ENCODE measurements at regions not wholly inside any gene's neighbourhood (a gene's known extent, or its start where the extent isn't known, plus 50 kb on each side); places are given as distances from the start of the nearest gene placed in this dataset.

- Histone ChIP-seq H2BK120ac (replicated peaks; ENCODE audit: low read depth, low read length) (no peak overlapping the region), H4K8ac (ENCODE audit: extremely low read depth, insufficient read depth, low read length) (no peak overlapping the region), H3K27ac (ENCODE audit: low read depth, low read length) (no peak overlapping the region), H4K91ac (replicated peaks; ENCODE audit: insufficient read length, low read length) (no peak overlapping the region), H3K18ac (ENCODE audit: extremely low read depth, low read length) (no peak overlapping the region), H2BK5ac (ENCODE audit: low read depth, low read length) (no peak overlapping the region), H3K27me3 (replicated peaks in 1 of 4; ENCODE audit: control insufficient read depth in 3 of 4, extremely low read depth in 1 of 4, insufficient read depth in 3 of 4, low read length in 3 of 4) (no peaks in the 10 kb centered on the region), H3K23ac (ENCODE audit: insufficient read length) (no peak overlapping the region), H3K9me3 (ENCODE audit: insufficient read depth in 2 of 2, low read depth in 1 of 2, low read length in 1 of 2) (peaks cover 2% of the 10 kb centered on the region in 2 experiments; a peak in 2 of 4 replicates), H2AFZ (ENCODE audit: low read length) (no peak overlapping the region), H2BK15ac (ENCODE audit: low read length) (no peak overlapping the region), H3K14ac (ENCODE audit: insufficient read length) (no peak overlapping the region), H3K23me2 (ENCODE audit: low read depth, low read length) (no peaks in the 10 kb centered on the region), H4K5ac (ENCODE audit: insufficient read length, low read depth, low read length) (no peak overlapping the region), H4K20me1 (replicated peaks in 1 of 2; ENCODE audit: control insufficient read depth in 1 of 2, insufficient read depth in 2 of 2, low read length in 2 of 2) (no peaks in the 10 kb centered on the region), H3K4me1 (replicated peaks in 1 of 4; ENCODE audit: control insufficient read depth in 3 of 4, insufficient read depth in 4 of 4, low read length in 3 of 4) (no peaks in the 10 kb centered on the region), H3K56ac (replicated peaks; ENCODE audit: insufficient read length, low read depth, low read length) (no peak overlapping the region), H3K79me2 (ENCODE audit: control insufficient read depth in 1 of 2, insufficient read depth in 2 of 2, low read length in 2 of 2) (no peaks in the 10 kb centered on the region), H3K4me3 (ENCODE audit: extremely low read depth in 1 of 4, insufficient read depth in 2 of 4, low read depth in 3 of 4, low read length in 4 of 4) (no peak overlapping the region), H2BK12ac (ENCODE audit: low read depth, low read length) (no peak overlapping the region), H2AK5ac (ENCODE audit: low read depth, low read length) (no peak overlapping the region), H2BK20ac (ENCODE audit: low read length) (no peak overlapping the region), H3K36me3 (ENCODE audit: control insufficient read depth in 2 of 4, insufficient read depth in 4 of 4, low read length in 3 of 4) (no peaks in the 10 kb centered on the region), H3K4me2 (ENCODE audit: insufficient read depth in 1 of 2, low read depth in 2 of 2, low read length in 2 of 2) (no peak overlapping the region), H3K4ac (replicated peaks; ENCODE audit: insufficient read length, low read depth, low read length) (no peak overlapping the region), H3K9ac (replicated peaks in 1 of 4; ENCODE audit: extremely low read depth in 1 of 4, low read depth in 3 of 4, low read length in 3 of 4) (no peak overlapping the region), H3K79me1 (ENCODE audit: low read depth, low read length) (no peaks in the 10 kb centered on the region)
- ChIA-PET POLR2A (ENCODE audit: partially characterized antibody) (no interaction called here), CTCF (ENCODE audit: partially characterized antibody) (interaction anchor here (1.0 to 1.3 kb wide), 5 partner anchors 12 to 110 kb away, joined by 3 to 4 read pairs (median 3); no protein-coding TSS in a partner anchor)
- 74% methylated on average over 2 of the region's 2 CpGs; no CpG with 5 or more reads in 1 of the 2 experiments for WGBS, 2 experiments (ENCODE audit: extremely low coverage in 1 of 2, insufficient coverage in 1 of 2, insufficient read length in 1 of 2, insufficient replicate concordance in 2 of 2, low coverage in 1 of 2, low lambda C conversion rate in 2 of 2, missing lambda C conversion rate in 1 of 2)
- FAIRE-seq (no peak), DNase-seq (ENCODE audit: low read depth in 1 of 2, low spot score in 2 of 2) (no peak)
- TF ChIP-seq SUZ12 (IDR thresholded peaks at IDR 0.05; ENCODE audit: low read length) (no peak), BCL11A (IDR thresholded peaks at IDR 0.05; ENCODE audit: low read depth in 2 of 2, low read length in 2 of 2) (no peak), SRF (IDR thresholded peaks at IDR 0.05; ENCODE audit: low read depth, low read length) (no peak), MAX (IDR thresholded peaks at IDR 0.05) (no peak), ASH2L (IDR thresholded peaks at IDR 0.05; ENCODE audit: low read length) (no peak), RXRA (IDR thresholded peaks at IDR 0.05; ENCODE audit: insufficient read depth, low read depth, low read length) (no peak), NRF1 (IDR thresholded peaks at IDR 0.05; ENCODE audit: low read depth, low read length) (no peak), ATF3 (IDR thresholded peaks at IDR 0.05; ENCODE audit: insufficient read depth, low read depth, low read length) (no peak), JUND (IDR thresholded peaks at IDR 0.05; ENCODE audit: low read length) (no peak), KDM4A (IDR thresholded peaks at IDR 0.05; ENCODE audit: low read depth, low read length, severe bottlenecking) (no peak), HDAC6 (IDR thresholded peaks at IDR 0.05; ENCODE audit: low read depth, low read length) (no peak), GTF2F1 (IDR thresholded peaks at IDR 0.05; ENCODE audit: borderline replicate concordance, low read depth, low read length) (no peak), JUN (IDR thresholded peaks at IDR 0.05; ENCODE audit: low read depth, low read length) (no peak)
These were observed 107.9 kb upstream of the PLEKHG1 start for GRCh38 chr6:150491811-150492172.

Data from H1 (cell line).